ENCODE measurements at regions not wholly inside any gene's neighbourhood (a gene's known extent, or its start where the extent isn't known, plus 50 kb on each side); places are given as distances from the start of the nearest gene placed in this dataset.

- Histone ChIP-seq H4K91ac (ENCODE audit: insufficient read depth, low read depth, low read length) (no peak overlapping the region), H3K27me3 (ENCODE audit: control insufficient read depth, insufficient read depth, low read length) (no peaks in the 10 kb centered on the region; the same call in 1 of the 2 replicates), H4K5ac (ENCODE audit: low read depth, low read length) (no peak overlapping the region), H3K4me1 (ENCODE audit: control insufficient read depth, insufficient read depth, low read length) (peaks cover 4% of the 10 kb centered on the region), H2AK5ac (ENCODE audit: low read depth, low read length) (no peak overlapping the region), H2AK9ac (replicated peaks; ENCODE audit: low read depth, low read length, poor library complexity) (no peak overlapping the region), H3K9me1 (ENCODE audit: insufficient read depth, low read length) (peaks cover 4% of the 10 kb centered on the region; the same call in 1 of the 2 replicates), H3K4me3 (ENCODE audit: insufficient read depth, low read depth, low read length) (no peak overlapping the region), H3K23ac (ENCODE audit: low read depth, low read length) (no peak overlapping the region), H3K27ac (ENCODE audit: insufficient read depth, low read length) (no peak overlapping the region), H2BK20ac (ENCODE audit: low read depth, low read length) (no peak overlapping the region), H3K18ac (ENCODE audit: low read depth, low read length) (no peak overlapping the region), H4K8ac (ENCODE audit: low read depth in 2 of 2, low read length in 2 of 2) (no peak overlapping the region), H4K20me1 (ENCODE audit: insufficient read depth, low read length) (no peaks in the 10 kb centered on the region), H3K4me2 (ENCODE audit: low read depth, low read length) (no peak overlapping the region), H3K4ac (ENCODE audit: low read depth, low read length) (no peak overlapping the region), H3K56ac (ENCODE audit: extremely low read depth, insufficient read depth, low read length) (no peak overlapping the region), H2BK15ac (ENCODE audit: low read depth, low read length) (no peak overlapping the region), H3K79me1 (ENCODE audit: low read depth in 1 of 2, low read length in 2 of 2) (no peaks in the 10 kb centered on the region), H3K9ac (ENCODE audit: low read depth, low read length) (no peak overlapping the region), H3K14ac (replicated peaks; ENCODE audit: low read depth, low read length) (no peak overlapping the region), H2AFZ (replicated peaks; ENCODE audit: low read length, poor library complexity) (no peak overlapping the region), H2BK120ac (ENCODE audit: low read depth, low read length) (no peak overlapping the region), H3K36me3 (ENCODE audit: control insufficient read depth, insufficient read depth, low read length) (no peaks in the 10 kb centered on the region), H3K9me3 (ENCODE audit: control insufficient read depth, insufficient read depth, low read length) (no peaks in the 10 kb centered on the region), H2BK5ac (ENCODE audit: low read depth, low read length, poor library complexity, severe bottlenecking) (no peak overlapping the region)
- TF ChIP-seq ELK1 (IDR thresholded peaks at IDR 0.05; ENCODE audit: borderline replicate concordance, low read depth, low read length), result no peak
- no peak for TF ChIP-seq CHD1 (IDR thresholded peaks at IDR 0.05; ENCODE audit: low read depth, low read length)
- TF ChIP-seq, protein P1, sequence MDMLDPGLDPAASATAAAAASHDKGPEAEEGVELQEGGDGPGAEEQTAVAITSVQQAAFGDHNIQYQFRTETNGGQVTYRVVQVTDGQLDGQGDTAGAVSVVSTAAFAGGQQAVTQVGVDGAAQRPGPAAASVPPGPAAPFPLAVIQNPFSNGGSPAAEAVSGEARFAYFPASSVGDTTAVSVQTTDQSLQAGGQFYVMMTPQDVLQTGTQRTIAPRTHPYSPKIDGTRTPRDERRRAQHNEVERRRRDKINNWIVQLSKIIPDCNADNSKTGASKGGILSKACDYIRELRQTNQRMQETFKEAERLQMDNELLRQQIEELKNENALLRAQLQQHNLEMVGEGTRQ (IDR thresholded peaks at IDR 0.05; ENCODE audit: low read depth, low read length), result no peak
- no peak for TF ChIP-seq RCOR1 (IDR thresholded peaks at IDR 0.05; ENCODE audit: insufficient replicate concordance, low read length)
- TF ChIP-seq MAFK (IDR thresholded peaks at IDR 0.05; ENCODE audit: low read depth, low read length), result no peak
- no peak for TF ChIP-seq SMC3 (IDR thresholded peaks at IDR 0.05; ENCODE audit: low read depth, low read length)
- no peak for TF ChIP-seq CTCF (conservative IDR thresholded peaks at IDR 0.05; ENCODE audit: low read depth, low read length)
- TF ChIP-seq MXI1 (IDR thresholded peaks at IDR 0.05; ENCODE audit: borderline replicate concordance, low read depth, low read length), result no peak
- TF ChIP-seq FOS (IDR thresholded peaks at IDR 0.05; ENCODE audit: low read depth, low read length), result no peak
- TF ChIP-seq POLR2A (IDR thresholded peaks at IDR 0.05; ENCODE audit: low read depth, low read length), result no peak
- no peak for TF ChIP-seq NFE2L2 (IDR thresholded peaks at IDR 0.05; ENCODE audit: low read depth, low read length)
- no peak for TF ChIP-seq BHLHE40 (IDR thresholded peaks at IDR 0.05; ENCODE audit: low read depth, low read length)
- TF ChIP-seq MAZ (IDR thresholded peaks at IDR 0.05; ENCODE audit: borderline replicate concordance, low read depth, low read length), result no peak
- no peak for TF ChIP-seq CEBPB (IDR thresholded peaks at IDR 0.05; ENCODE audit: low read depth, low read length)
- TF ChIP-seq RAD21 (IDR thresholded peaks at IDR 0.05; ENCODE audit: low read length), result no peak
- ChIA-PET CTCF (no interaction called here), POLR2A (ENCODE audit: unreplicated experiment) (no interaction called here)
- in situ Hi-C loops (cut with MboI; ENCODE audit: low sequenced_read_pairs) (no loop called here), dilution Hi-C loops (cut with HindIII; ENCODE audit: low sequenced_read_pairs, unreplicated experiment) (no loop called here), intact Hi-C loops (cut with micrococcal nuclease) (no loop called here)
- DNase-seq (no peak), ATAC-seq (ENCODE audit: low read depth) (no peak)
- WGBS, 2 experiments (ENCODE audit: extremely low coverage in 2 of 2, insufficient read length in 1 of 2), result 86% methylated on average over 1 of the region's 6 CpGs; no CpG with 5 or more reads in 1 of the 2 experiments
- no TSS peak for BruUV-seq (replicated peaks)
Measured at GRCh38 chr15:47288794-47289193, 428.5 kb upstream of the SEMA6D start.

All from IMR-90 (cell line).